ENCODE measurements at regions not wholly inside any gene's neighbourhood (a gene's known extent, or its start where the extent isn't known, plus 50 kb on each side); places are given as distances from the start of the nearest gene placed in this dataset.

GRCh38 chr2:217647226-217647625 is 355.6 kb downstream of the TNS1 start:
- TF ChIP-seq, protein P1, sequence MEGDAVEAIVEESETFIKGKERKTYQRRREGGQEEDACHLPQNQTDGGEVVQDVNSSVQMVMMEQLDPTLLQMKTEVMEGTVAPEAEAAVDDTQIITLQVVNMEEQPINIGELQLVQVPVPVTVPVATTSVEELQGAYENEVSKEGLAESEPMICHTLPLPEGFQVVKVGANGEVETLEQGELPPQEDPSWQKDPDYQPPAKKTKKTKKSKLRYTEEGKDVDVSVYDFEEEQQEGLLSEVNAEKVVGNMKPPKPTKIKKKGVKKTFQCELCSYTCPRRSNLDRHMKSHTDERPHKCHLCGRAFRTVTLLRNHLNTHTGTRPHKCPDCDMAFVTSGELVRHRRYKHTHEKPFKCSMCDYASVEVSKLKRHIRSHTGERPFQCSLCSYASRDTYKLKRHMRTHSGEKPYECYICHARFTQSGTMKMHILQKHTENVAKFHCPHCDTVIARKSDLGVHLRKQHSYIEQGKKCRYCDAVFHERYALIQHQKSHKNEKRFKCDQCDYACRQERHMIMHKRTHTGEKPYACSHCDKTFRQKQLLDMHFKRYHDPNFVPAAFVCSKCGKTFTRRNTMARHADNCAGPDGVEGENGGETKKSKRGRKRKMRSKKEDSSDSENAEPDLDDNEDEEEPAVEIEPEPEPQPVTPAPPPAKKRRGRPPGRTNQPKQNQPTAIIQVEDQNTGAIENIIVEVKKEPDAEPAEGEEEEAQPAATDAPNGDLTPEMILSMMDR (IDR thresholded peaks at IDR 0.05): no peak
- no peak for TF ChIP-seq POLR2A (IDR thresholded peaks at IDR 0.05)
